ENCODE measurements at regions not wholly inside any gene's neighbourhood (a gene's known extent, or its start where the extent isn't known, plus 50 kb on each side); places are given as distances from the start of the nearest gene placed in this dataset.

- Histone ChIP-seq H2BK15ac (replicated peaks; ENCODE audit: low read depth) (no peak overlapping the region), H3K18ac (ENCODE audit: low read length) (no peak overlapping the region), H3K4me2 (ENCODE audit: low read length) (no peak overlapping the region), H4K8ac (ENCODE audit: low read depth, low read length) (no peak overlapping the region), H3K27me3 (ENCODE audit: insufficient read depth, low read length, poor library complexity) (no peaks in the 10 kb centered on the region), H3K56ac (ENCODE audit: low read length) (no peak overlapping the region), H2BK5ac (ENCODE audit: low read length) (no peak overlapping the region), H3K23ac (ENCODE audit: low read length) (no peak overlapping the region), H3K79me2 (ENCODE audit: control insufficient read depth, insufficient read depth, low read length) (no peaks in the 10 kb centered on the region), H3K36me3 (ENCODE audit: control insufficient read depth, insufficient read depth, low read length) (no peaks in the 10 kb centered on the region), H2BK120ac (ENCODE audit: low read depth, low read length) (no peak overlapping the region), H3K4me1 (ENCODE audit: control insufficient read depth, low read depth, low read length) (no peaks in the 10 kb centered on the region), H3K4ac (ENCODE audit: low read depth, low read length) (no peak overlapping the region), H2AK5ac (ENCODE audit: low read length) (no peak overlapping the region), H3K4me3 (ENCODE audit: low read length) (no peak overlapping the region), H3K79me1 (ENCODE audit: low read length) (no peaks in the 10 kb centered on the region), H4K5ac (ENCODE audit: low read length) (no peak overlapping the region), H3K27ac (ENCODE audit: low read depth, low read length) (no peak overlapping the region), H3K9ac (ENCODE audit: low read length) (no peak overlapping the region)
- DNase-seq: no peak
- no CpG with 5 or more reads among the region's 7 CpGs for WGBS (ENCODE audit: extremely low coverage, insufficient coverage, low lambda C conversion rate)
These were observed 302.7 kb downstream of the GLRX3 start for GRCh38 chr10:130438861-130439260.

- no peak overlapping the region for H3K9ac ChIP-seq (ENCODE audit: low read length)
- H3K27me3 ChIP-seq (ENCODE audit: insufficient read depth, low read length, poor library complexity): no peaks in the 10 kb centered on the region
- no peak overlapping the region for H3K4me2 ChIP-seq (ENCODE audit: low read length)
- no peak for DNase-seq
- no peak overlapping the region for H2BK15ac ChIP-seq (replicated peaks; ENCODE audit: low read depth)
- H2BK120ac ChIP-seq (ENCODE audit: low read depth, low read length): no peak overlapping the region
- no peak overlapping the region for H3K4me3 ChIP-seq (ENCODE audit: low read length)
- no CpG with 5 or more reads among the region's 6 CpGs for WGBS (ENCODE audit: extremely low coverage, insufficient coverage, low lambda C conversion rate)
- no peaks in the 10 kb centered on the region for H3K79me1 ChIP-seq (ENCODE audit: low read length)
- H3K4ac ChIP-seq (ENCODE audit: low read depth, low read length): no peak overlapping the region
- no peak overlapping the region for H4K8ac ChIP-seq (ENCODE audit: low read depth, low read length)
- no peaks in the 10 kb centered on the region for H3K79me2 ChIP-seq (ENCODE audit: control insufficient read depth, insufficient read depth, low read length)
- no peaks in the 10 kb centered on the region for H3K4me1 ChIP-seq (ENCODE audit: control insufficient read depth, low read depth, low read length)
- no peak overlapping the region for H3K56ac ChIP-seq (ENCODE audit: low read length)
- H3K27ac ChIP-seq (ENCODE audit: low read depth, low read length): no peak overlapping the region
- H2AK5ac ChIP-seq (ENCODE audit: low read length): no peak overlapping the region
- no peak overlapping the region for H2BK5ac ChIP-seq (ENCODE audit: low read length)
- no peak overlapping the region for H3K23ac ChIP-seq (ENCODE audit: low read length)
- no peak overlapping the region for H4K5ac ChIP-seq (ENCODE audit: low read length)
- no peaks in the 10 kb centered on the region for H3K36me3 ChIP-seq (ENCODE audit: control insufficient read depth, insufficient read depth, low read length)
- H3K18ac ChIP-seq (ENCODE audit: low read length): no peak overlapping the region
These were observed 303.6 kb downstream of the GLRX3 start for GRCh38 chr10:130439766-130440165.

GRCh38 chr10:130440494-130440893, 304.3 kb downstream of the GLRX3 start:
- Histone ChIP-seq H2BK15ac (replicated peaks; ENCODE audit: low read depth) (no peak overlapping the region), H3K4me1 (ENCODE audit: control insufficient read depth, low read depth, low read length) (no peaks in the 10 kb centered on the region), H3K9ac (ENCODE audit: low read length) (no peak overlapping the region), H3K4me2 (ENCODE audit: low read length) (no peak overlapping the region), H4K8ac (ENCODE audit: low read depth, low read length) (no peak overlapping the region), H3K23ac (ENCODE audit: low read length) (no peak overlapping the region), H3K18ac (ENCODE audit: low read length) (no peak overlapping the region), H3K4me3 (ENCODE audit: low read length) (no peak overlapping the region), H3K36me3 (ENCODE audit: control insufficient read depth, insufficient read depth, low read length) (no peaks in the 10 kb centered on the region), H3K4ac (ENCODE audit: low read depth, low read length) (no peak overlapping the region), H3K27me3 (ENCODE audit: insufficient read depth, low read length, poor library complexity) (no peaks in the 10 kb centered on the region), H3K56ac (ENCODE audit: low read length) (no peak overlapping the region), H2AK5ac (ENCODE audit: low read length) (no peak overlapping the region), H2BK5ac (ENCODE audit: low read length) (no peak overlapping the region), H2BK120ac (ENCODE audit: low read depth, low read length) (no peak overlapping the region), H3K27ac (ENCODE audit: low read depth, low read length) (no peak overlapping the region), H4K5ac (ENCODE audit: low read length) (no peak overlapping the region), H3K79me1 (ENCODE audit: low read length) (no peaks in the 10 kb centered on the region), H3K79me2 (ENCODE audit: control insufficient read depth, insufficient read depth, low read length) (no peaks in the 10 kb centered on the region)
- no peak for DNase-seq
- no CpG with 5 or more reads among the region's 5 CpGs for WGBS (ENCODE audit: extremely low coverage, insufficient coverage, low lambda C conversion rate)

GRCh38 chr10:130440971-130441370, 304.8 kb downstream of the GLRX3 start:
- Histone ChIP-seq H4K5ac (ENCODE audit: low read length) (no peak overlapping the region), H3K79me1 (ENCODE audit: low read length) (no peaks in the 10 kb centered on the region)

GRCh38 chr10:130443066-130443465, 306.9 kb downstream of the GLRX3 start:
- Histone ChIP-seq H3K56ac (ENCODE audit: low read length) (no peak overlapping the region), H3K4me1 (ENCODE audit: control insufficient read depth, low read depth, low read length) (no peaks in the 10 kb centered on the region)

More at GRCh38 chr10:130440971-130441370, 304.8 kb downstream of the GLRX3 start:
- Histone ChIP-seq H3K27ac (ENCODE audit: low read depth, low read length) (no peak overlapping the region), H3K23ac (ENCODE audit: low read length) (no peak overlapping the region), H3K79me2 (ENCODE audit: control insufficient read depth, insufficient read depth, low read length) (no peaks in the 10 kb centered on the region), H3K4me1 (ENCODE audit: control insufficient read depth, low read depth, low read length) (no peaks in the 10 kb centered on the region), H3K36me3 (ENCODE audit: control insufficient read depth, insufficient read depth, low read length) (no peaks in the 10 kb centered on the region), H2BK5ac (ENCODE audit: low read length) (no peak overlapping the region), H2BK120ac (ENCODE audit: low read depth, low read length) (no peak overlapping the region), H2AK5ac (ENCODE audit: low read length) (no peak overlapping the region), H3K4ac (ENCODE audit: low read depth, low read length) (no peak overlapping the region), H3K56ac (ENCODE audit: low read length) (no peak overlapping the region), H2BK15ac (replicated peaks; ENCODE audit: low read depth) (no peak overlapping the region), H3K27me3 (ENCODE audit: insufficient read depth, low read length, poor library complexity) (no peaks in the 10 kb centered on the region), H4K8ac (ENCODE audit: low read depth, low read length) (no peak overlapping the region), H3K18ac (ENCODE audit: low read length) (no peak overlapping the region), H3K4me2 (ENCODE audit: low read length) (no peak overlapping the region), H3K4me3 (ENCODE audit: low read length) (no peak overlapping the region), H3K9ac (ENCODE audit: low read length) (no peak overlapping the region)
- no peak for DNase-seq
- no CpG with 5 or more reads among the region's 14 CpGs for WGBS (ENCODE audit: extremely low coverage, insufficient coverage, low lambda C conversion rate)

GRCh38 chr10:130453036-130453720, 317.0 kb downstream of the GLRX3 start:
- WGBS (ENCODE audit: extremely low coverage, insufficient coverage, low lambda C conversion rate): no CpG with 5 or more reads among the region's 21 CpGs
- Histone ChIP-seq H2BK120ac (ENCODE audit: low read depth, low read length) (no peak overlapping the region), H3K18ac (ENCODE audit: low read length) (no peak overlapping the region), H3K56ac (ENCODE audit: low read length) (no peak overlapping the region), H2AK5ac (ENCODE audit: low read length) (no peak overlapping the region), H3K4me2 (ENCODE audit: low read length) (no peak overlapping the region), H4K8ac (ENCODE audit: low read depth, low read length) (no peak overlapping the region), H3K79me1 (ENCODE audit: low read length) (no peaks in the 10 kb centered on the region), H3K27me3 (ENCODE audit: insufficient read depth, low read length, poor library complexity) (no peaks in the 10 kb centered on the region), H4K5ac (ENCODE audit: low read length) (no peak overlapping the region), H3K36me3 (ENCODE audit: control insufficient read depth, insufficient read depth, low read length) (no peaks in the 10 kb centered on the region), H3K4me1 (ENCODE audit: control insufficient read depth, low read depth, low read length) (no peaks in the 10 kb centered on the region), H3K23ac (ENCODE audit: low read length) (no peak overlapping the region), H2BK15ac (replicated peaks; ENCODE audit: low read depth) (no peak overlapping the region), H3K4ac (ENCODE audit: low read depth, low read length) (no peak overlapping the region), H3K4me3 (ENCODE audit: low read length) (no peak overlapping the region), H2BK5ac (ENCODE audit: low read length) (no peak overlapping the region), H3K79me2 (ENCODE audit: control insufficient read depth, insufficient read depth, low read length) (no peaks in the 10 kb centered on the region), H3K9ac (ENCODE audit: low read length) (no peak overlapping the region), H3K27ac (ENCODE audit: low read depth, low read length) (no peak overlapping the region)
- DNase-seq: no peak

More at GRCh38 chr10:130443066-130443465, 306.9 kb downstream of the GLRX3 start:
- H2BK5ac ChIP-seq (ENCODE audit: low read length): no peak overlapping the region
- no peak for DNase-seq
- H3K27me3 ChIP-seq (ENCODE audit: insufficient read depth, low read length, poor library complexity): no peaks in the 10 kb centered on the region
- no peak overlapping the region for H3K18ac ChIP-seq (ENCODE audit: low read length)
- H3K79me2 ChIP-seq (ENCODE audit: control insufficient read depth, insufficient read depth, low read length): no peaks in the 10 kb centered on the region
- no peak overlapping the region for H3K23ac ChIP-seq (ENCODE audit: low read length)
- no peak overlapping the region for H2BK15ac ChIP-seq (replicated peaks; ENCODE audit: low read depth)
- no peak overlapping the region for H4K8ac ChIP-seq (ENCODE audit: low read depth, low read length)
- H3K9ac ChIP-seq (ENCODE audit: low read length): no peak overlapping the region
- H2AK5ac ChIP-seq (ENCODE audit: low read length): no peak overlapping the region
- no peak overlapping the region for H2BK120ac ChIP-seq (ENCODE audit: low read depth, low read length)
- H3K36me3 ChIP-seq (ENCODE audit: control insufficient read depth, insufficient read depth, low read length): no peaks in the 10 kb centered on the region
- no peak overlapping the region for H4K5ac ChIP-seq (ENCODE audit: low read length)
- H3K4me3 ChIP-seq (ENCODE audit: low read length): no peak overlapping the region
- H3K27ac ChIP-seq (ENCODE audit: low read depth, low read length): no peak overlapping the region
- no peak overlapping the region for H3K4me2 ChIP-seq (ENCODE audit: low read length)
- no peaks in the 10 kb centered on the region for H3K79me1 ChIP-seq (ENCODE audit: low read length)
- H3K4ac ChIP-seq (ENCODE audit: low read depth, low read length): no peak overlapping the region
- WGBS (ENCODE audit: extremely low coverage, insufficient coverage, low lambda C conversion rate): no CpG with 5 or more reads among the region's 7 CpGs

All from mesendoderm (in vitro differentiated cells).